ENCODE measurements at regions not wholly inside any gene's neighbourhood (a gene's known extent, or its start where the extent isn't known, plus 50 kb on each side); places are given as distances from the start of the nearest gene placed in this dataset.

DNA sequence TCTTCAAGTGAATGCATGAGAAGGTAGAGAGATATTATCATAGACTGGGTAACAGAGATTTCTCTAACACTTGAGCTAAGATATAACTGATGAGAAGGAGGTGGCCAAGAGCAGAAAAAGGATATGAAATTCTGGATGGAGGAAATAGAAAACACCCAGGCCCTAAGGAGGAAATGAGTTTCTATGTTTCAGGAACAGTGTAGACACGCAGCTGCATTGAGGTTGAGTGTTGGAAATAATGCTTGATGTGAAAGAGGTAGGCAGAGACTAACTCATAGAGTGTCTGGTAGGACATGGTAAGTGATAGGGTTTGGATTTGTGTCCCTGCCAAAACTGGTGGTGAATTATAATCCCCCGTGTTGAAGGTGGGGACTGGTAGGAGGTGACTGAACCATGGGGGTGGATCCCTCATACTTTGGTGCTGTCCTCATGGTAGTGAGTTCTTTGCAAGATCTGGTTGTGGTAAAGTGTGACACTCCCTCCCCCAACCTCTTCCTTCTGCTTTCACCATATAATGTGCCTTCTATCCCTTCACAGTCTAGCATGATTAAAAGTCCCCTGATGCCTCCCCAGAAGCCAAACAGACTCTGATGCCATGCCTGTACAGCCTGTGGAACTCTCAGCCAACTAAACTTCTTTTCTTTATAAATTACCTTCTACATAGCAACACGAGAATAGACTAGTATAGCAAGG lies 787.3 kb downstream of the EDEM1 start:
- TF ChIP-seq CTCF (IDR thresholded peaks at IDR 0.05) (no peak), POLR2AphosphoS5 (IDR thresholded peaks at IDR 0.05) (no peak)
